HG02610 (cell line): ENCODE measurements at regions not wholly inside any gene's neighbourhood (a gene's known extent, or its start where the extent isn't known, plus 50 kb on each side); places are given as distances from the start of the nearest gene placed in this dataset.
A peak's percentile ranks its signal among the peaks of the same experiment; 100 is the strongest.

Experiments used
- ATAC-seq: cut with Tn5 transposase; IDR thresholded peaks from one replicate; pipeline ENCODE4 v1.9.1; 2021; ENCODE audit warnings: mild to moderate bottlenecking, moderate library complexity; ENCODE audit not compliant: unreplicated experiment

- ATAC-seq, result no peak
Observed at GRCh38 chr12:90428465-90428864, 526.5 kb downstream of the CCER1 start.

DNA sequence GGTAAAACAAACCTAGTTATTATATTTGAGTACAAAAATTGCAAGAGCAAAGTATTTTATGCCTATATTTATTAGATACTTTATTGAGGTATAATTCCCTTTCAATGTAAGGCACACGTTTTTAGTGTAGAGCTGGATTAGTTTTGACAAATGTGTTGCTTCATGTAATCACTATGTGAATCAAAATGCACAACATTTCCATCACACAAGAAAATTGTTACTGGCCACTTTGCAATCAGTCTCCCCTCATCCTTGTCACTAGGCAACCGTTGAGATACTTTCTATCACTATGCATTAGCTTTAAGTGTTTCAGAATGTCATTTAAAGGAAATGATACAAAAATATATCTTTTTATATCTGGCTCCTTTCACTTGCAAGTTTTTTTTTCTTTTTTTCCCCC, 531.0 kb downstream of the CCER1 start:
- ATAC-seq, result no peak

- ATAC-seq, result no peak
Observed at GRCh38 chr12:90410962-90411361, 544.0 kb downstream of the CCER1 start.

- ATAC-seq, result no peak
Observed at GRCh38 chr12:90407841-90408240, 547.1 kb downstream of the CCER1 start.

- peak; percentile 72 for ATAC-seq
Observed at GRCh38 chr12:90404071-90404470, 550.9 kb downstream of the CCER1 start.

DNA sequence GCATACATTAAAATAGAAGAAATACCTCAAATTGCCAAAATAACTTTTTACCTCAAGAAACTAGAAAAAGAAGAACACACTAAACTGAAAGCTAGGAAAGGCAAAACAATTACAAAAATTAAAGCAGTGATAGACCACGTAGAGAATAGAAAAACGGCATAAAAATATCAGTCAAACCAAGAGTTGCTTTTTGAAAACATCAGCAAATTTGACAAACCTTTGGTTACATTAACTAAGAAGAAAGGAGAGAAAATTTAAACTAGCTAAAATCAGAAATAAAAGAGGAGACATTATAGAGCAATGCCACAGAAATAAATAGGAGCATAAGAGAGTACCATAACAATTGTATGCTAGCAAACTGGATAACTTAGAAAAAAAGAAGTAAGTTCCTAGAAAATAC, 553.8 kb downstream of the CCER1 start:
- ATAC-seq, result no peak

GRCh38 chr12:90399357-90399756, 555.6 kb downstream of the CCER1 start:
- no peak for ATAC-seq

- no peak for ATAC-seq
Observed at GRCh38 chr12:90398285-90398836, 556.6 kb downstream of the CCER1 start.

DNA sequence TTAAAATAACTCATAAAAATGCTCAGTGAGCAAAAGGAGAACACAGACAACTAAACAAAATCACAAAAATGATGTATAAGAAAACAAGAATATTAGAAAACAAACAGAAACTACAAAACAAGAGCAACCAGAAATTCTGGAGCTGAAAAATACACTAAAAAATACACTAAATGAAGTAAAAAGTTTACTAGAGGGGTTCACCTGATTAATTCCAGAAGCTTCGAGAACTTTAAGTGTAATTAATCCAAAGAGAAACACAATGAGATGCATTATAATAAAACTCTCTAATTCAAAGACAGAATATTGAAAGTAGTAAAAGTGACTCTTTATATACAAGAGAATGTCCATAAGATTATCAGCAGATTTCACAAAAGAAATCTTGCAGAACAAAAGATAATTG, 558.4 kb downstream of the CCER1 start:
- no peak for ATAC-seq

DNA sequence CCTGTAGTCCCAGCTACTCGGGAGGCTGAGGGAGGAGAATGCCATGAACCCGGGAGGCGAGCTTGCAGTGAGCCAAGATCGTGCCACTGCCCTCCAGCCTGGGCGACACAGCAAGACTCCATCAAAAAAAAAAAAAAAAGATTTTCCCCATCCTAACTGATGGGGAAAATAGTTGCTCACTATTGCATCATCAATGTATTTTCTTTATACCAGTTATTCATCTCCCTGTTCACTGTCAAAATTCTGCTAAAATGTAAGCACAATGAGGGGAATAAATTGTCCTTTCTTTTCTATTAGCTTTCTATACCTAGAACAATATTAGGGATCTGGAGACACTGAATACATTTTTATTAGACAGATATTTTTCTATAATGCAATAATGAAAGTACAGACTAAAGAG, 561.3 kb downstream of the CCER1 start:
- ATAC-seq, result no peak

GRCh38 chr12:90393089-90393488, 561.9 kb downstream of the CCER1 start:
- ATAC-seq, result no peak

GRCh38 chr12:90390947-90391346, 564.0 kb downstream of the CCER1 start:
- ATAC-seq, result no peak

- ATAC-seq, result no peak
Observed at GRCh38 chr12:90368081-90368480, 586.9 kb downstream of the CCER1 start.

DNA sequence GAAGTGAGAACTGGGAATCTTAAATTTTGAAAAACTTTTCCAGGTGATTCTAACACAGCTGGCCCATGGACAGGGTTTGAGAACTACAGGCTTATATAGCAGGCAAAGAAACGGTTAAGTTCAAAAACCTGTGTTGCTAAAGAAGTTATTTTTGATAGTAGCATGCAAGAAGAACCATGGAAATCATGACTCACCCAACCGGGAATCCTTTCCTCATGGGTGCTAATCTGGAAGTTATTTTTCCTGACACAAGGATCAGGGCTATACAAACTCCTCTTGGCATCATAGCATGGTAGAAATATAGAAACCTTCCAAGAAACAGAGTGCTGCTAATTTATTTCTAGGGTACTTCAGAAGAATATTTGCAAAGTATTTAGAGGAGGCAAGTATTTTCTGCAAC, 588.7 kb downstream of the CCER1 start:
- ATAC-seq, result no peak

GRCh38 chr12:90360300-90360699, 594.7 kb downstream of the CCER1 start:
- no peak for ATAC-seq

DNA sequence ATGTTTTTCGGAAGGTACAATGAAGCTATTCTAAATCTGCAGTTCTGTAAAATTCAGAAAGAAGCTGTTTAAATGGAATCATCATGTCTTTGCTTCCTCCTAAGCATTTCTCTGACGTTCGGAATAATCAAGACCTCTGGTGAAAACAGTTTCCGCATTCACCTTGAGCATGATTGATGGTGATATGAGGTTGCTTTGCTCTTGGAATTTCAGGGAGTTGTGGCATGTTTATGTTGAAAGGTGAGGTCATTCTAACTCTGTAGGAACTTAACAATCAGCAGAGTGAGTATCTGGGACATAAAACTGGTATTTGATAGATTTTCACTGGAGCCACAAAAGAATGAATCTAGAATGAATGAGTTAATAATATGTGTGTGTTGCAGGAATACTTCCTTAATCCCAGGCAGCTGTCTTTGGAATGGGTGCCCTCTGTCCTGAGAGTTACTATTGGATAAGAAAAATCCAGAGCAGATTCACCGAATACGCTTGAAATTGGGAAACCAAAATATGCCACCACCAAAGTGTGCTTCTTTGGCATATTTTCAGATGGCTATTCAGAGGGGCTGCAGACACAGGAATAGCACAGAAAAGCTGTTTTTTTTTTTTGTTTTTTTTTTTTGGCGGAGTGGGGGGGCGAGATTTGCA, 599.1 kb downstream of the CCER1 start:
- ATAC-seq, result no peak

- ATAC-seq, result no peak
Observed at GRCh38 chr12:90343966-90344365, 611.0 kb downstream of the CCER1 start.

- ATAC-seq, result no peak
Observed at GRCh38 chr12:90342081-90342480, 612.9 kb downstream of the CCER1 start.

- no peak for ATAC-seq
Observed at GRCh38 chr12:90339837-90340236, 615.1 kb downstream of the CCER1 start.

- ATAC-seq, result no peak
Observed at GRCh38 chr12:90338365-90338764, 616.6 kb downstream of the CCER1 start.

DNA sequence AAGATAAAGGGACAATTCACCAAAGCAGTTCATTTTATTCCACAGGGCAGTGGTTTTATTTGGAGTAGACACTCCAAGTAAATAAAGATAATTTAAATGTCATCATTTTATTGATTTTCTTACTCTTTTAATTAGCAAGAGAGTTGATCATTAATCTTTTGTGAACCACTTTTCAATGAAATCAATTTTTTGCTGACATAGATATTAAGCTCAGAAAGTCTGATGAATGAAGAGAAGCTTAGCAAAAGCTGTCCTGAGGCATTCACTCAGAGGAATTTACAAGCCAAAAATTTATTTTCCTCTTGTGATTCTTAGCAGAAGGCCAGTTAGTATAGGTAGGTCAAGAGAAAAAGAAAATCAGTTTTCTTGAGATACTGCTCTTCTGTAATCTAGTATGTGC, 618.0 kb downstream of the CCER1 start:
- ATAC-seq, result no peak

DNA sequence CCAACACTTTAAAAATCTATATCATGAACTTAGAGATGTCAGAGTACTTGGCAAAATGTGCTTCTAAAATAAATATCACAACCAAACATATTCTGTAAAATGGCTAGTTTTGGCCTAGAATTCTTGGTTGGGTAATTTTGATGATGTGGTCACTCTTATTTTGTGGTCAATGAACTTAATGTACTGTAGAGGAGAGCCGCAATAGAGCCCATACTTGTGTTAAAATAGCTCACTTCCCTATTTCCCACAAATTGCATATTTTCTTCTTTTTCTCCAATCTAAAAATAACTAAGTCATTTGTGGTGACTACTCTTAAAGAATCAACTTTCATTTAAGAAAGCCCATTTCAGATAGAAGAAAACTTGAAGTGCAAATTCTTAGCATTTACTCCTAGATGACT, 619.4 kb downstream of the CCER1 start:
- ATAC-seq, result no peak

GRCh38 chr12:90333939-90334338, 621.0 kb downstream of the CCER1 start:
- ATAC-seq, result no peak
